Activated CD4-positive, alpha-beta T cell treated with anti-CD3 and anti-CD28 coated beads for 1 hour (primary cell): ENCODE measurements at regions not wholly inside any gene's neighbourhood (a gene's known extent, or its start where the extent isn't known, plus 50 kb on each side); places are given as distances from the start of the nearest gene placed in this dataset.

Experiments
- DNase-seq: peaks from one replicate; pipeline ENCODE4 v3.0.0-alpha.2; 2020

DNA sequence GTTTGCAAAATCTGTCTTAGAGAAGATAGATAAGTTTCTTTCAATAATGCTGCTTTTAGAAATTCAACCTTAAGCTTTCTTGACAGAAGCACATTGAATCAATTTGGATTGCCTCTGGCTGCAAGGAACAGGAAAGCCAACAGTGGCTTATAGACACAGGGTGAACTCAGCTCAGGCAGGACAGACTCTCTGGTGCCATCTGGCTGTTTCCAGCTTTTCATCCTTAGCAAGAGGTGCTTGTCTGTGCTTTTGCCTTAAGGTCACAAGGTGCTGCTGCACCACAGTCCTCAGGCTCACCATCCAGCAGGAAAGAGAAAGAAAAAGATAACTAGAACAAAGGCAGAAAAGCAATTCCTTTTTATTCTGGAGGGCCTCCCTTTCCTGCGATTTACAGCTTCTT is 93.7 kb upstream of the ETS2 start:
- no peak for DNase-seq

DNA sequence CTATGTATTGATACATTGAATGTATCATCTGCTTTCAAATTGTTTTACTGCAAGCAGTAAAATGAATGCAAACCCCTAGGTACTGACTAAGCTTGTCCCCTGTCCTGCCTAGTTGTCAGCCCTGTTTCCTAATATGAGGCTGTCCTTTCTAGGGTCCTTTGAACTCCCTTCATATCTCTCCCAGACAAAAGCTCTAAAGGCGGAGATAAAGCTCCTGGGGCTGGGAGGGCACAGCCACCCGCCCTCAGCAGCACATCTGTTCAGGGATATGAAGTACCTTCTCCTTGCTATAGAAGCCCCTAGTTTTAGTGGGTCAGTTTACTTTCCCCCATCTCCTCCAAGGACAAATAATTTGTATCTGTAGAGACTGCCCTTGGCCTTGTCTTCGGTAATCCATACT is 93.1 kb upstream of the ETS2 start:
- DNase-seq: no peak

DNA sequence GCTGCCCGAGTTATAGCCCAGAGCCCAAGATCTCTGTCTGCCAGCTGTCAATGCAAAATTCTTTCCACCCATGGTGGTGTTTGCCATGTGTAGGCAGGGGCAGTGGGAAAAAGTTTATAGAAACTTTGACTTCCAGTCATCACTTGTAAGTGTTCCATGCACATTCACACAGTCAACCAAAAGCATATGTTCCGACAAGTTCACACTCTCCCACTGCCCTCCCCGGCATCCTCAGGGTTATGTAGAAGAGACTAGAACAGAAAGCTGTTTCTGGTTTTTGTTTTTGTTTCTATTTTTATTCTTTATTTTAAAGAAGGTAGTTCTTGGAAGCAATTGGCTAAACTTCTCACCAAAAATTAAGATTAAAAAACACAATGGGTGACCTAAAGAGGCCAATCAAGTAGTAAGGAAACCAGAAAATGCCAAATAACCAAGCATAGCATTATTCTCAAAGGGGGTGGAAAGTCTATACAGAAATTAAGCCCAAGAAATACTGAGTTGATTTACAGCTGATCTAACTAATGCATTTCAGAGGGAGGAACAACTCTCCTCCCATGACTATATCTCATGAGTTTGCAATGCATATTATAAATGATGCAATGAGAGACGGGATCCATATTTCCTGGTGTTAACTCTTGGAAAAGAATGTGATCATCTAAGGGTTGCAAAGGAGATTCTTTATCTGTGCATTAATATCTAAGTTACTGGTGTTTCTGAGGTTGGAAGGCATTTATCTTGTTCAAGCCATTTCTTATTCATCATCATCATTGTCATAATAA is 91.5 kb upstream of the ETS2 start:
- DNase-seq: no peak

DNA sequence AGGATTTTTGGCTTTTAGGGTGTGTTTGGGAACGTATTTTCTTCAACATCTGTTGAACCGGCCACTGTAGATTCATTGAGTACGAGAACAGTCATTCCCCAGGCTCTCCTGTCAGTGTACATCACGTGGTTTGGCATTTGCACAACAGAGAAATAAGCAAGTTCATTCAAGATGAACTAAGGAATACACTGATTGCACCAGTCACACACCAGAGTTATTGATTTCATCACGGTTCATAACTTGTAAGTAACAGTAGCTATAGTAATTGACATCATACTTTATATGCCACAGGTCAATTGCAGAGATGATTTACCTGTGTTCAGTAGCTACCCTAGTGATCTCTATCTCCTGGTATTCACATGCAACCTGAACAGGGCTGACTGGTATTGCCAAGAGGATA is 90.7 kb upstream of the ETS2 start:
- DNase-seq: no peak

DNA sequence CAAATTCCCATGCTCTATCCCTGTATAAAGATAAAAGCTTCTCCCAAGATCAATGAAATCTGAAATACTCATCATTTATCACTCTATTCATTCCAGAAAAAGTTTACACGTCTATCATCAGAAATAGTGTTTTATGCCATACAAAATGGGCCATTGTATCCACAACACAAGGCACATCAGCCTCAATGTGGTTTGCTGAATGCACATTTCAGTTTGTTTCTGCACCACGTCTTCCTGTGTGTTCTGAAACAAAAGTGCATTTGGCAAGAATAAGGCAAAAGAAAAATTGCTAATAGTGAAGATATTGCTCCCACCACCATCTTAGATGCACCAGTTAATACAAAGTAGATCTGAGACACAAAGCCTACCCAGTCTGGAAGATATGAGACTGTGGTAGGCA is 89.6 kb upstream of the ETS2 start:
- no peak for DNase-seq

DNA sequence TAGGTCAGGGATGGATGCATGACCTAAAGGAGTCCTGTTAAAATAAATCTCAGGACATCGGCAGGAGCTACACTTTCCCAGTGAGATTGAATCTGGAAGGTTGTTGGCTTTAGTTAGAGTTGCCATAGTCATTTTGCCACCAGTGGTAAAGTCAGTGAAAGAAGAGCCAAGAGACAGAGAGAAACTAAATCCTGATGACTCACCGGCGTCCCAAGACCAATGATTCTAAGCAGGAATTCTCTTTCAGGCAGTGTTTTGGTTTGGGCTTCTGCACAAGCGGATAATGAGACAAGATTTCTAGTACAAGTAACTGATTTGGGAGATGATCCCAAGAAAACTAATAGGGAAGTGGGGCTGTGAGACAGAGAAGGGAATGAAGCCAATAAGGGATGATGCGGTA is 88.8 kb upstream of the ETS2 start:
- no peak for DNase-seq

DNA sequence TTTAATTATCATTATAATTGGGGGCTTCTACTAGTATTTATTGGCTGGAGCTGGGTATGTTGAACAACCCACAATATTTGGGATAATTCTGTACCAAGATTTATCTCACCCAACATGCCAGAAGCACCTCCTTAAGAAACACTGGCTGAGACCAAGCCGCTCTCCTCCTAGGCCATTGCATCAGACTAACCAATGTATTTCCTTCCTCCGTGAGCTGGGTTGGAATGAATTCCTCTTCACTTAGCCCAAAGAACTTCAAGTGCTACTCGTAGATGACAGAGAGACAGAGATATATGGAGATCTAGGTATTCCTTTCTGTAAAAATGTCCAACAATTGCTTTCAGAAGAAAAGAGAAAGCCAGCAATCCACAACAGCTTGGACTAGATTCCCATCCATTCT is 87.2 kb upstream of the ETS2 start:
- DNase-seq: no peak

DNA sequence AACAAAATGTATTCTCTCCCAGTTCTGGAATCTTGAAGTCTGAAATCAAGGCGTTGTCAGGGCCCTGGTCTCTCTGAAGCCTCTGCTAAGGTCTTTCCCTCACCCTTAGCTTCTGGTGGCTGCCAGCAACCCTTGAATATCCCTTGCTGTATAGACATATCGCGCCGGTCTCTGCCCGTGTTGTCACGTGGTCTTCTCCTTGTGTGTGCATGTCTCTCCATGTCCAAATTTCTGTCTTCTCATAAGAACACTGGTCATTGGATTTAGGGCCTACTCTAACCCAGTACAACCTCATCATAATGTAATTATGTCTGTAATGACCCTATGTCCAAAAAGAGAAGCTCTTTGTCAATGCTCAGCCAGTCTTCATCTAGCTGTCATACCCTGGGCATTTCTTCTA is 85.7 kb upstream of the ETS2 start:
- DNase-seq: no peak

DNA sequence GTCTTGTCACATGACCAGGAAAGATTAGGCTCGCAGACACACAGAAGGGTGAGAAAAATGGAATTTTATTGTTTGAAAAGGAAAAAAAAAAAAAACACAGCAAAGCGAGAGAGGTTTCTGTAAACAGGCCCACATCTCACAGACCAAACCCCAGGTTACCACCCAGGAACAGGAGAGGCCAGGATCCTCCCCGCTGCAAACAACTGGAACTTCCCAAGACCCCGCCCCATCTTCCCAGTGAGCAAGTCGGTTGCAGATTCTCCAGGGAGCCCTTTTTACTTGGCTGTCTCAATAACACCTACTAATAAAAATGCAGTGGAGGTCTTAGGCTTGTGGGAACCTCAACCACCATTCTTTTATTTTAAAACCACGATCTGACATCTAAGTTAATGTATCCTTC is 84.7 kb upstream of the ETS2 start:
- no peak for DNase-seq

DNA sequence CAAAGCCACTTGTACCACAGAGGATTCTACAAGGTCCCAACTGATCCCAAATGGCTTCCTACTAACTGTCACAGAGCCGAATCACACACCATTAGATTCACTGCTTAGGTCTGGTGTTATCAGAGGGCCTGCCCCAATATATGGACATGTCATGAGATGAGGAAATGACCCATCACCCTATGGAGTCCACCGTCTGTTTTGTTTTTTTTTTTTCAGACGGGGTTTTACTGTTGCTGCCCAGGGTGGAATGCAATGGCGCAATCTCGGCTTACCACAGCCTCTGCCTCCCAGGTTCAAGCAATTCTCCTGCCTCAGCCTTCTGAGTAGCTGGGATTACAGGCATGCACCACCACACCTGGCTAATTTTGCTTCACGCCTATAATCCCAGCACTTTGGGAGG is 83.8 kb upstream of the ETS2 start:
- DNase-seq: no peak

DNA sequence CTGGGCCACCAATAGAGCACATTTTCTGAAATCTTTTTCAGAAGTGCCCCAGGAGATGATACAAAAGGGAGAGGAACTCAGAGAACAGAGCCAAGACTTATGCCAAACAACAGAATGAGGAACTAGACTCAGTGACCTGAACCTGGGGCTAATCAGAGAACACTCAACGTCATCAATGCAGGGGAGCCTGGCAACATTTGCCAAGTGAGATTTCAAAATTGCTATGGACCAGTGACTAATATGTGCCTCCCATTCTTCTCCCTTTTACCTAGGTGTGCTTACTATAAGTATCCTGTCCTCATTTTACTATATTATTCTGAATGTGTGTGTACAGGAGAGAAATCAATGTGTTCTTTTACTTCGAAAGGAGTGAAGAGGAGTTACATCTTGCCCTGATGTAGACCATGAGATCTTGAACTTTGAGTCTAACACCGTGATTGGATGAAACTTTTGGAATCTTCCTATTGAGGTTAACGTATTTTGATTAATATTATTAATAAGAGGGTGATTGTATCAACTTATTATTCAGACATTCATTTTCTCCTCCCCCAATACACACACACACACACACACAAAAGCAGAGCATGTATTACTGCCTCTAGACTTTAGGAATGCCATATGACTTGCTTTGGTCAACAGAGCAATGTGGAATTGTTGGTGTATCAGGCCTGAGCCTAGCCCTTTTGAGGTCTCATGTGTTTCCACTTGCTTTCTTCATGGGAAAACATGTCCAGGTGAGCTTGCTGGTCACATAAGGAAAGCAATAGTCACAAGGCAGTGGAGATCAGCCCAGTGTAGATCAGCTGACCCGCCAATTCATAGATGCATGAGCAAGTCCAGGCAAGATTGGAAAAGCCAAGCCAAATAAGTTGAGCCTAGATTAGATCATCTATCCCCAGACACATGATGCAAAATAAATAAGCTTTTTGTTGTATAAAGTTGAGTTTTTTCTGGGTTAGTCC is 80.3 kb upstream of the ETS2 start:
- no peak for DNase-seq

DNA sequence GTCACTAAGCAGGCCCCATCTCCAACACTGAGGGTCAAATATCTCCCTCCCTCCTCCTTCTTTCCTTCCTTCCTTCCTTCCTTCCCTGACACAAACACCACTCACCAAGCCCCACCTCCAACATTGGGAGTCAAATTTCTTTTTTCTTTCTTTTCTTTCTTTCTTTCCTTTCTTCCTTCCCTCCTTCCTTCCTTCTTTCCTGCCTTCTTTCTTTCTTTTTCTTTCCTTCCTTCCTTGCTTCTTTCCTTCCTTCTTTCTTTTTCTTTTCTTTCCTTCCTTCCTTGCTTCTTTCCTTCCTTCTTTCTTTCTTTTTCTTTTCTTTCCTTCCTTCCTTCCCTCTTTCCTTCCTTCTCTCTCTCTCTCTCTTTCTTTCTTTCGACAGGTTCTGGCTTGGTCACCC is 79.2 kb upstream of the ETS2 start:
- DNase-seq: no peak

DNA sequence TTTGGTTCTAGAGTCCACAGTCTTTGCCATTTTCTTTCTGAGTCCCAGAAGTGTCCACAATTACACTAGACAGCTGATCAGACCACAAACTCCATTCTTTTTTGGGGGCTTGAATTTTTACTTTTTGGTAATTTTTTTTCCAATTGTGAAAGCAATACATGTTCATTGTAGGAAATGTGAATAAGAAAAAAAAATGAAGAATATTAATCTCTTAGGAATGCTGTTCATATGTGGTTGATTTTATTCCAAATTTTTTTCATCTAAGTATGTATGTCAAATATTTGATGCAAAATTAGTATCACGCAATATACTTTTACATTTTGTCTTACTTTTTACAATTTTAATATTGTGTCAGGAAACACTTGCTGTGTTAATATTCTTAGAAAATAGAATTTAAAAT is 76.4 kb upstream of the ETS2 start:
- no peak for DNase-seq

DNA sequence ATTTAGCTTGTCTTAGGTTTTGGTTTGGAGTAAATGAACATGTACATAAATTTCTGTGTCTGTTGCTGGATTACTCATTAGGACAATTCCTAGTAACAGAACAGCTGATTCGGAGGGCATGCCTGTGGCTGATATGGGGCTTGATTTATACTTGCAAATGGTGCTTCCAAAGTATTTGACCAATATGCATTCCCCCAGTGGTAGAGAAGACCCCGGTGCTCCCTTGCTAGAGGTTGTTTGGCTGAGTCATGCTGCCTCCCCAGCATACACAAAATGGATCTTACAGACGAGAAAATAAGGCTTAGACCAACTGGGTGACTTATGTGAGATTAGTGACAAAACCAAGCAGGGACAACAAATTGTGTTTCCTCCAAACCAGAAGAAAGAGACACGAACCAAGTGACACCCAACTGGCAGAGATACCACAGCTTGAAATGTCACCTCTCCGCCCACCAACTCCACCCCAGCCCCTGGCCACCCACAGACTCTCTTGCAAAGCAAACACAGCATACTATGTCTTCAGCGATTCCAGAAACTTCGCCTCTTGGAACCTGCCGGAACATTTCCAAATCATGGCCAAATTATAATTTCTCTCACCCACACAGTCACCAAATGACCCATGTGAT is 75.9 kb upstream of the ETS2 start:
- no peak for DNase-seq

DNA sequence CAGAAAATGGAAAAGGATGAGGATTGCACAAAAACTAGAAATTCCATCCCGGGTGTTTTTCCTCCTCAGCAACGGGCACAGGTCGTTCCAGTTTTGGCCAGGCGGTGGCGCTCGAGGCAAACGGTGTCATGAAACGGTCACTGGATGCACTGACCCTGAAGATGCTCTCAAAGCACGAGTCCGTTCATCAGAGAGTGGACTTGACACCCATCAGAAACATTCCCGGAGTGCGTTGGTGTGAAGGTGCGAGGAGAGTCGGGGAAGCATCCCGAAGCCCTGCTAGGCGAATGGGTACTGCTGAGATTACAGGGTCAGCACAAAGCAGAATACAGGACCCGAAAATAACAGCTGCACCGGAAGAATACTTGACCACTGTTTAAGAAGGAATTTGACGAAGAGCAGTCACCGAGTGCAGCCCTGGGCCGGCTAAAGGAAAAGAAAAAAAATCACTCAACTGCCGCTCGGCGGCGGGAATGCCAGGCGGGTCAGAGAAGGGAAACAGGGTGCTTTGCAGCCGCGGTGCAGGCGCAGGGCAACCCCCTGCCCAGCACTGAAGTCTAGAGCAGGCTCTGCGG is 71.7 kb upstream of the ETS2 start:
- DNase-seq: peak; percentile 49

DNA sequence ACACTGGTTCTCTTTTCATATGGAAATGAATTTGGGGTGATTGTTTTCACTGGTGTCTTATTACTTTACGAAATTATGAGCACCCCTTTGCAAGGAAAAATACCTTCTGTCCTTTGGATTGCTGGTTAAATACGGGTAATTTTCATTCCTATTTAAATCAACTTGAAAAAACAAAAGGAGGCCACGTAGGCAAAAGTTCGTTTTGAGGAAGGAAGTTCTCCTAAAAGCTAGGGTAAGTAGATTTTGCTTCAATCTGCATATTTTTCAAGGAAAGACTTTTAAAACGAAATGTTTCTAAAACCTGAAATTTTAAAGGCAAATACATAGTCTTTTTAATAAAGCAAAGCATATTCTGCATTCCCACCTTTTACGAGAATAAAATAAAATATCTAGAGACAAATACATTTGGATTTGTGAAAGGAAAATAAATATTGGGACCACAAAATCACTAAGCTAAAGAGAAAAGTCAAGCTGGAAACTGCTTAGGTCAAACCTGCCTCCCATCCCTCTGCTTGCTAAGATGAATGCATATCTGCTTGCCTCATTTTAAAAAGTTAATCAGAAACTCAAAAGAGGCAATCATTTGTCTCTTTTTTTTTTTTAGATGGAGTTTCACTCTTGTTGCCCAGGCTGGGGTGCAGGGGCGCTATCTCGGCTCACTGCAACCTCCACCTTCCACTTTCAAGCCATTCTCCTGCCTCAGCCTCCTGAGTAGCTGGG is 70.9 kb upstream of the ETS2 start:
- DNase-seq: no peak

DNA sequence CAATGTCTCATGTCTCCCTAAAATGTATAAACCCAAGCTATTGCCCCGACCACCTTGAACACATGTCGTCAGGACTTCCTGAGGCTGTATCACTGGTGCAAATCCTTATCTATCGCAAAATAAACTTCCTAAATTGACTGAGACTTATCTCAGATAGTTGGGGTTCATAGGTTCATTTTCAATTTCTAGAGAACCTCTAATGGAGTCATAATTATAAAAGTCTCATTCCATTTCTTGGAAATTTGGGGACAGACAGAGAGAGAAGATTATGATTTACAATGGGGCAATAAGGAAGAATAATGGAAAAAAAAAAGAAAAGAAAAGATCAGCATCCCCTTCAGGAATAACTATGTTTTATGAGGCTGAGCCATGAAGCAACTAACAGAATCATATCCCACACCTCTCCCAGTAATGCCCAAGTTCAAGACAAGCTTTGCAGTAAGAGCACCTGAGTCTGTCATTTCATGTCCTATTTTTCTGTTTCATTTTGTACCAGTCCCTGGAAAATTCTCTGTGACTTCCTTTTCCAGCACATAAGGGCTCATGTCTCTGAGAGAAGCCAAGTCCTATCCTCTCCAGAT is 70.0 kb upstream of the ETS2 start:
- no peak for DNase-seq

DNA sequence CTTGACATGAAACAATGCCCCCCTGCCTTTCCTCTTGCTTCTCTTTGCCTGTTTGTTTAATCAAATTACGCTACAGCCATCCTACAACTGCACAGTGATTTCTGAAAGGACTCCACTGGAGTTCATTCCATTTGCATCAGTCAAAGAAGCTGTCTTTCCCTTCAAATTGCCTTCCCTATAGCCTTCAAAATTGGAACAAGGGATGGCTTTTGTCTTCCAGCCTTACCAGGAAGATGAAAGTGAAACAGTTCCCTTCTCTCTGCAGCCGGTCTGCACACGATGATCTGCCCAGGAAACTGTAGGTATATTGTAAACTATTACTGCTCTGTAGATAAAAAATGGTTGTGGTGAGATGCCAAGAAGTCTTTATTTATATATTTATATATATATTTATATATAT is 65.6 kb upstream of the ETS2 start:
- DNase-seq: no peak

DNA sequence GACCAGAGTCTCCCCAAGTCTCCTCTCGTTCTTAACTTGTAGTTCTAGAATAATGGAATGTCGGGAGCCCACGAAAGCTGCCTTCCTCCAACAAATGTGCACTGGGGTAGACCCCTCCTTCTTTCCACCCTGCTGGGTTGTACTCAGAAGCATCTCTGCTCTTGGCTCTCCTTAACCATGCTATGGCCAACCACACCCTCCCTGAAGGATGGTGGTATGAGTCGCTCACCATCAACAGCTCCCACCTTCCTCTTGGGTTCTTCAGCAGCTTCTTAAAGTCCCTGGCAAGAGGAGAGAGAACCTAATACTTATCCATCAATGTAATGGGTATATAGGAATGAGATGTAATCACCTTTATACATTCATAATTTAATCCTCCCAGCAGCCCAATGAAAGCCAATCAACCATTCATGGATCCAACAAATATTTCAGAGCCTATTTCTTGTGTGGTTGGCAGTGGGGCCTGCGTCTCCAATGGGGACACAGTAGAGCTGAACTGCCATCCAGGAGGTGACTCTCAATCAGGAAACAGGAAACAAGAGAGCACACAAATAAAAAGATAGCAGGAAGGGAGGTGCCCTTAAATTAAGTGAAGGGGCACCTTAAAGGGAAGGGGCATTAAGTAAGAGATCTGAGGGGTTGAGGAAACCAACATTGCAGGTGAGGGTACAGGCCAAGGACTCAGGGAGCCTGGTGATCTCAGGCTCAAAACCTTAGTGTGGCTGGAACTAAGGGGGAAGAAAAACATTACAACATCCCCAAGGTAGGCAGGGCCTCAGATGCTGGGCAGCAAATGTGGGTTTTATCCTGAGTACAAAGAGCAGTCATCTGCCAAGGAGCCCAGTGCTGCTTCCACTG is 64.4 kb upstream of the ETS2 start:
- no peak for DNase-seq

DNA sequence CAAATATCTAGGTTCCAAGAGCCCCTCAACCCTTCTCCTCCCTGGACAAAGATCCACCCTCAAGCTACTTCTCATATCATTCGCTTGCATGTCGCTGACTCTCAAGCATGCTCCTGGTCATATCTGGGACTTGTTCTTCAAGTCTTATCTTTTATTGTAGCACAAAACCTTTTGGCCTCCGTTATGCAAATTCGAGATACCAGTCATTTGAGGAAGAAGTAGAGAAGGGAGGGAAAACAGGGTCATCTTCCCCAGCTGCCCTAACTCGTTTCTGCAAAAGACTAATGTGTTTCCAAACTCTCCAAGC is 63.8 kb upstream of the ETS2 start:
- DNase-seq: no peak

DNA sequence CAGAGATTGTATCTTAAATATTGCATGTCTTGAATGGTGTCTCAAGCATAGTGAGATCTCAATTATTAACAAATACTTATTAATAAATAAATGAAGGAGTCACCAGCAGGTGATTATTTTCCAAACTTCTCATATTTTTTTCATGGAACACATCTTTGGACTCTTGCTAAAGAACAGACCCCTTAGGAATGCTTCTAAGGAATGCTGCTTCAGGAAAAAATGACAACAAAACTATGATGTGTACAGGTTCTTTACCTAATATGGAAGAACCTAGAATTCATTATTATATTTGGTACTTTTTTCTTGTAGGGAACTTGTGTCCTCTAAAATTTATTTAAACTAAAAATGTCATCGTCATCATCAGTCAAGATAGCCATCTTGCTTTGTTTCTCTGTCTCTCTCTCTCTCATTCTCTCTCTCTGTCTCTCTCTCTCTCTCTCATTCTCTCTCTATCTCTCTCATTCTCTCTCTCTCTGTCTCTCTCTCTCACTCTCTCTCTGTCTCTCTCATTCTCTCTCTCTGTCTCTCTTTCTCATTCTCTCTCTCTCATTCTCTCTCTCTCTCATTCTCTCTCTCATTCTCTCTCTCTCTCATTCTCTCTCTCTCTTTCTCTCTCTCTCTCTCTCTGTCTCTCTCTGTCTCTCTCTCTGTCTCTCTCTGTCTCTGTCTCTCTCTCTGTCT is 63.0 kb upstream of the ETS2 start:
- DNase-seq: no peak
